ENCODE measurements at regions not wholly inside any gene's neighbourhood (a gene's known extent, or its start where the extent isn't known, plus 50 kb on each side); places are given as distances from the start of the nearest gene placed in this dataset.

DNA sequence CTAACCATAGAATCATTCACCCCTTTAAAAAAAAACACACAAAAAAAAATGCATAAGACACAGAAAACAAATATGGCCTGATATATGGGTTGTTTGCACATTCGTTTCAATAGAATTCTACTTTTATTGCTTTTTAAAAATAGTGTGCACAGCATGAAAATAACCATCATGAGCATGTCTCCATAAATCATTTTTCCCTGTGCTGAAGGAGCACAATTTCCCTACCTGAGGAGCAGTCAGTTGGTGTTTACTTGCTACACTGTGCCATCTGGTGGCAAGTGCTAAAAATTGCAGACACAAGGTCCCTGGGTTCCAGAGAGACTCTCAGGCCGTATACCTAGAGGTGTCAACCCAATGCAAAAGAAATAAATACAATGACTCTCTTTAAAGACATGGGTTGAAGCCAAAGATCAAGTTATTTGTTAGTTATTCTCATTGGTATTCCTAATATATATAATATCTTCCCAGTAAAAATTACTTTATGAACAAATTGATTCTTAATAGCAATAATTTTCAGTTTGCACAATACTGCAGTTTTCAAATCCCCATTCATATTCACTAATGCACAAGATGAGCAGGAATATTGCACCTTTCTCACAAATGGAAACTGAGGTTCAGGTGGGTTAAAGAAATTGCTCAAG, 551.4 kb downstream of the IQCM start:
- TF ChIP-seq POLR2AphosphoS5 (IDR thresholded peaks at IDR 0.05; ENCODE audit: insufficient read depth in 1 of 2, low read depth in 1 of 2) (no peak), POLR2A (IDR thresholded peaks at IDR 0.05) (no peak)
- TF ChIP-seq, protein P1, sequence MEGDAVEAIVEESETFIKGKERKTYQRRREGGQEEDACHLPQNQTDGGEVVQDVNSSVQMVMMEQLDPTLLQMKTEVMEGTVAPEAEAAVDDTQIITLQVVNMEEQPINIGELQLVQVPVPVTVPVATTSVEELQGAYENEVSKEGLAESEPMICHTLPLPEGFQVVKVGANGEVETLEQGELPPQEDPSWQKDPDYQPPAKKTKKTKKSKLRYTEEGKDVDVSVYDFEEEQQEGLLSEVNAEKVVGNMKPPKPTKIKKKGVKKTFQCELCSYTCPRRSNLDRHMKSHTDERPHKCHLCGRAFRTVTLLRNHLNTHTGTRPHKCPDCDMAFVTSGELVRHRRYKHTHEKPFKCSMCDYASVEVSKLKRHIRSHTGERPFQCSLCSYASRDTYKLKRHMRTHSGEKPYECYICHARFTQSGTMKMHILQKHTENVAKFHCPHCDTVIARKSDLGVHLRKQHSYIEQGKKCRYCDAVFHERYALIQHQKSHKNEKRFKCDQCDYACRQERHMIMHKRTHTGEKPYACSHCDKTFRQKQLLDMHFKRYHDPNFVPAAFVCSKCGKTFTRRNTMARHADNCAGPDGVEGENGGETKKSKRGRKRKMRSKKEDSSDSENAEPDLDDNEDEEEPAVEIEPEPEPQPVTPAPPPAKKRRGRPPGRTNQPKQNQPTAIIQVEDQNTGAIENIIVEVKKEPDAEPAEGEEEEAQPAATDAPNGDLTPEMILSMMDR (IDR thresholded peaks at IDR 0.05) = peak in 1 of 3 experiments; percentile 10

Measured in vagina (tissue), 2 donors.